GM23248 (cell line): ENCODE measurements at regions not wholly inside any gene's neighbourhood (a gene's known extent, or its start where the extent isn't known, plus 50 kb on each side); places are given as distances from the start of the nearest gene placed in this dataset.

Experiments used
- EZH2 ChIP-seq: fragments of 200-600 bp; sonication (generic); IDR thresholded peaks from 2 replicates; pipeline ENCODE4 v1.6.1; 2018; ENCODE audit warnings: antibody characterized with exemption, mild to moderate bottlenecking; ENCODE audit not compliant: insufficient read depth, poor library complexity, severe bottlenecking
- EZH2phosphoT487 ChIP-seq: fragments of 200-600 bp; sonication (generic); IDR thresholded peaks from 2 replicates; pipeline ENCODE4 v1.6.1; 2018; ENCODE audit warnings: antibody characterized with exemption, moderate library complexity, mild to moderate bottlenecking, low read depth; ENCODE audit not compliant: insufficient read depth

DNA sequence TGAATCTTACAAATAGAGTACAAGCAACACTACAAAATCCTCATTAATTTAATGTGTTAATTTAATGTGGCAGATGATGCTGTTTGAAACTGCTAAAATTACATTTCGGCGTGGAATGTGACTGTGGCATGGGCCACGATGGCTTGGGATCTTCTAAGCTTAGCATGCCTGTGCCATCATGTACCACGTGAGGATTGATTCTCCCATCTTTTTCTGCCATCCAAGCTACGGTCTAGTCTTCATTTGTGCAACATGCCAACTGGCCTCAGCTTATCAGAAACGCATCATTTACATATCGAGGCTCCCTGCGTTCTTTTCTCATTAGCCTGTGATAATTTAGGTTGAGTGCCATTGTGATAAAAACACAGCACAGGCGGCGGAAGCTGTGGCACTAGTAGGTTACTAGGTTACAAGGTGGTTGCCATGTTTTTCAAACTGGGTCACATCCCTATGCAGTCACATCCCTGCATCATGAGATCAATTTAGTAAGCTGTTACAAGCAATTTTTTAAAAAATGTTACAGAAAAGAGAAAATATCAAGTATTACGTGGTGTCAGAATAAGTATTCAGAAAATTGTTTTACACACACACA lies 189.9 kb upstream of the RBPJ start:
- TF ChIP-seq EZH2 (no peak), EZH2phosphoT487 (no peak)
